Caco-2 (cell line): ENCODE measurements at regions not wholly inside any gene's neighbourhood (a gene's known extent, or its start where the extent isn't known, plus 50 kb on each side); places are given as distances from the start of the nearest gene placed in this dataset.

ENCODE experiments used
- BruUV-seq: library from RNA; stranded (reverse); fragments of 400-500 nt; replicated peaks from 2 replicates; lab custom pipeline; 2021; lab: Mats Ljungman, UMichigan
- CTCF ChIA-PET: fragments of 300-600 bp; sonication (Branson Sonifier 250); formaldehyde crosslinking; loops from one replicate; lab custom pipeline; 2022; ENCODE audit warnings: antibody characterized with exemption; lab: Charles Lee
- POLR2A ChIA-PET: fragments of 300-600 bp; sonication (Branson Sonifier 250); formaldehyde crosslinking; loops from one replicate; lab custom pipeline; 2022; ENCODE audit warnings: antibody characterized with exemption; lab: Charles Lee
- DNase-seq, 2 experiments: peaks; one replicate each; pipeline versions ENCODE4 v3.0.0 to v3.0.0-alpha.2; 2020 to 2022
- H3K27me3 ChIP-seq: replicated peaks from 2 replicates; pipeline ENCODE4 v1.6.0; 2011; ENCODE audit warnings: low read length; ENCODE audit not compliant: control insufficient read depth, insufficient read depth
- H3K36me3 ChIP-seq: 2 replicates; pipeline ENCODE4 v1.5.1; 2011; ENCODE audit warnings: low read length; ENCODE audit not compliant: control insufficient read depth, insufficient read depth
- H3K4me1 ChIP-seq: fragments of 250-450 bp; sonication (Bioruptor Pico); 2 replicates; pipeline ENCODE4 v1.5.1; 2020; ENCODE audit warnings: mild to moderate bottlenecking
- H3K4me3 ChIP-seq: 2 replicates; pipeline ENCODE4 v1.5.1; 2011; ENCODE audit warnings: low read depth, mild to moderate bottlenecking, control low read depth, low read length
- H3K9me3 ChIP-seq: fragments of 250-450 bp; sonication (Bioruptor Pico); 2 replicates; pipeline ENCODE4 v1.5.1; 2020; ENCODE audit warnings: mild to moderate bottlenecking, moderate library complexity
- H3K27ac Mint-ChIP-seq: one replicate; pipeline ENCODE4 v1.8.0; 2022; ENCODE audit warnings: mixed read lengths; ENCODE audit not compliant: unreplicated experiment
- H3K27me3 Mint-ChIP-seq: one replicate; pipeline ENCODE4 v1.8.0; 2022; ENCODE audit warnings: mixed read lengths; ENCODE audit not compliant: insufficient read depth, unreplicated experiment
- H3K36me3 Mint-ChIP-seq: one replicate; pipeline ENCODE4 v1.8.0; 2022; ENCODE audit warnings: mild to moderate bottlenecking, mixed read lengths; ENCODE audit not compliant: insufficient read depth, unreplicated experiment
- H3K4me1 Mint-ChIP-seq: one replicate; pipeline ENCODE4 v1.8.0; 2022; ENCODE audit warnings: low read depth, mixed read lengths; ENCODE audit not compliant: unreplicated experiment
- H3K4me3 Mint-ChIP-seq: one replicate; pipeline ENCODE4 v1.8.0; 2022; ENCODE audit warnings: mild to moderate bottlenecking, moderate library complexity, mixed read lengths; ENCODE audit not compliant: unreplicated experiment
- H3K9me3 Mint-ChIP-seq: one replicate; pipeline ENCODE4 v1.8.0; 2022; ENCODE audit warnings: mixed read lengths; ENCODE audit not compliant: unreplicated experiment
- intact Hi-C: fragments of 100-400 bp; cut with micrococcal nuclease; formaldehyde crosslinking; loops from one replicate; pipeline ENCODE4 v1.10.0; 2022; ENCODE audit not compliant: unreplicated experiment
- TF ChIP-seq, protein P1 (sequence below), 2 experiments: fragments of 200-600 bp in 1 of 2; IDR thresholded peaks; 1 replicate in 1 of 2; 2 replicates in 1 of 2; pipeline versions ENCODE4 v1.5.1 to v1.8.0; 2011 to 2022; ENCODE audit warnings: antibody characterized with exemption in 1 of 2, control low read depth in 1 of 2, inconsistent platforms in 1 of 2, low read depth in 1 of 2, low read length in 1 of 2, mild to moderate bottlenecking in 1 of 2, moderate library complexity in 1 of 2; ENCODE audit not compliant: insufficient read depth in 1 of 2, severe bottlenecking in 1 of 2, unreplicated experiment in 1 of 2

DNA sequence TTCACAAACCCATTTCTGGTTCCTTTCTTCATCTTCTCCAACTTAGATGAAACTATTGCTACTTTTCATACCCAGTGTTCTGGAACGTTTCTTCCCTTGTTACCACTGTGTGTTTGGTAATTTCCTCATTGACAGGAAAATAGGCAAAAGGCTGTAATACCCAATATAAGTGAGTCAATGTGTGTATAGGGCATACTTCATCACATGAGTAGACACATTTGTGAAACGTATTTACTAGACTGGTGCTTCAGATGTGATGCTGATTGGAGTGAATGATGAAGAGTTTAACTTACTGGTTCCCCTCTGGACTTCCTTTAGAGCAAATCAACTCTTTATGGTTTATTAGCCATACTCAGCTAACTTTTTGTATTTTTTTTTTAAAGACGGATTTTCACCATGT lies 195.1 kb upstream of the ATP6AP2 start:
- H3K4me1 Mint-ChIP-seq = no peaks in the 10 kb centered on the region
- H3K4me3 Mint-ChIP-seq = no peak overlapping the region
- ChIA-PET CTCF (no interaction called here), POLR2A (no interaction called here)
- H3K27ac Mint-ChIP-seq = no peak overlapping the region
- H3K27me3 Mint-ChIP-seq = no peaks in the 10 kb centered on the region
- Histone ChIP-seq H3K27me3 (no peaks in the 10 kb centered on the region), H3K4me3 (no peak overlapping the region), H3K36me3 (no peaks in the 10 kb centered on the region), H3K4me1 (no peaks in the 10 kb centered on the region), H3K9me3 (no peaks in the 10 kb centered on the region)
- BruUV-seq = no TSS peak
- TF ChIP-seq, protein P1, sequence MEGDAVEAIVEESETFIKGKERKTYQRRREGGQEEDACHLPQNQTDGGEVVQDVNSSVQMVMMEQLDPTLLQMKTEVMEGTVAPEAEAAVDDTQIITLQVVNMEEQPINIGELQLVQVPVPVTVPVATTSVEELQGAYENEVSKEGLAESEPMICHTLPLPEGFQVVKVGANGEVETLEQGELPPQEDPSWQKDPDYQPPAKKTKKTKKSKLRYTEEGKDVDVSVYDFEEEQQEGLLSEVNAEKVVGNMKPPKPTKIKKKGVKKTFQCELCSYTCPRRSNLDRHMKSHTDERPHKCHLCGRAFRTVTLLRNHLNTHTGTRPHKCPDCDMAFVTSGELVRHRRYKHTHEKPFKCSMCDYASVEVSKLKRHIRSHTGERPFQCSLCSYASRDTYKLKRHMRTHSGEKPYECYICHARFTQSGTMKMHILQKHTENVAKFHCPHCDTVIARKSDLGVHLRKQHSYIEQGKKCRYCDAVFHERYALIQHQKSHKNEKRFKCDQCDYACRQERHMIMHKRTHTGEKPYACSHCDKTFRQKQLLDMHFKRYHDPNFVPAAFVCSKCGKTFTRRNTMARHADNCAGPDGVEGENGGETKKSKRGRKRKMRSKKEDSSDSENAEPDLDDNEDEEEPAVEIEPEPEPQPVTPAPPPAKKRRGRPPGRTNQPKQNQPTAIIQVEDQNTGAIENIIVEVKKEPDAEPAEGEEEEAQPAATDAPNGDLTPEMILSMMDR (IDR thresholded peaks at IDR 0.05; ENCODE audit: insufficient read depth in 1 of 2, low read depth in 1 of 2, low read length in 1 of 2, severe bottlenecking in 1 of 2, unreplicated experiment in 1 of 2) = no peak
- DNase-seq = no peak
- H3K36me3 Mint-ChIP-seq = no peaks in the 10 kb centered on the region
- intact Hi-C loops = no loop called here
- no peaks in the 10 kb centered on the region for H3K9me3 Mint-ChIP-seq

DNA sequence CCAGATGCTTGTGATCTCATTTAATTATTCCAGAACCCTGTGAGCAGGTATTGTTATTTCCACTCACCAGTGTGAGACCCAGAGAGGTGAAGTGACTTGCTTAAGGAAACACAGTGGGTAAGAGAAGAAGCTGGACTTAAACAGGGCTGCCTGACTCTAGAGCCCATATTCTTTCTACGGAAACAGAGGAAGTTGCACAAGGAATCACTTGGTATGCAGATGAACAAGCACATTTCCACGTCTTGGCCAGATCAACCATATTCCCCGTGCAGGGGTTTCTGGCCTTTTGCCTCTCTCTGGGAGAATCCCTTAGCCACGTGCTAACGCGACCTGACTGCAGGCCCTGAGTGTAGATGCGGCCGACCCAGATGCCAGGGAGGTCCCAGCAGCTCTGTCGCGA lies 195.5 kb upstream of the ATP6AP2 start:
- Histone ChIP-seq H3K9me3 (no peaks in the 10 kb centered on the region), H3K4me3 (no peak overlapping the region), H3K36me3 (no peaks in the 10 kb centered on the region), H3K4me1 (no peaks in the 10 kb centered on the region), H3K27me3 (no peaks in the 10 kb centered on the region)
- intact Hi-C loops = no loop called here
- Mint-ChIP-seq H3K9me3 (no peaks in the 10 kb centered on the region), H3K27ac (no peak overlapping the region), H3K4me3 (no peak overlapping the region), H3K4me1 (no peaks in the 10 kb centered on the region), H3K36me3 (no peaks in the 10 kb centered on the region), H3K27me3 (no peaks in the 10 kb centered on the region)
- DNase-seq = no peak
- ChIA-PET POLR2A (no interaction called here), CTCF (no interaction called here)
- TF ChIP-seq, protein P1 (IDR thresholded peaks at IDR 0.05; ENCODE audit: insufficient read depth in 1 of 2, low read depth in 1 of 2, low read length in 1 of 2, severe bottlenecking in 1 of 2, unreplicated experiment in 1 of 2) = no peak
- no TSS peak for BruUV-seq

DNA sequence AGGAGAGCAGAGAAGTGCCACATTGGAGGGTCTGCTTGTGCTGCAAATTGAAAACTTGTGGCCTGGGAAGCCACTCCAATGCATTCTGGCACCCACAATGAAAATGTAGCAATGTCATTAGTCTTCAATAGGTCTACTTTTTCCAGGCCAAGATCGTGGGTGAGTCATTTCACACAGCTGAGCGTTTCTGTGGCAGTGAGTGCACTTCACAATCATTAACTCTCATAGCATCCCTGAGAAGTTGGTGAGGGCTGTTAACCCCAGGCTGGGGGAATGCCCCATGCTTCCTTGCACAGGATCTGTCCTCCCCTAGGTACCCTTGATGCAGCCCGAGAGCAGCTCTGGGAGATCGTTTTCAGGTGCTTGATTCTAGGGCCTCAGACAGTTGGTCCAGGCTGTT lies 196.8 kb upstream of the ATP6AP2 start:
- Histone ChIP-seq H3K4me1 (no peaks in the 10 kb centered on the region), H3K9me3 (no peaks in the 10 kb centered on the region), H3K4me3 (no peak overlapping the region), H3K27me3 (no peaks in the 10 kb centered on the region), H3K36me3 (no peaks in the 10 kb centered on the region)
- Mint-ChIP-seq H3K4me3 (no peak overlapping the region), H3K27me3 (no peaks in the 10 kb centered on the region), H3K9me3 (no peaks in the 10 kb centered on the region), H3K27ac (no peak overlapping the region), H3K36me3 (no peaks in the 10 kb centered on the region), H3K4me1 (no peaks in the 10 kb centered on the region)
- intact Hi-C loops = no loop called here
- DNase-seq = no peak
- TF ChIP-seq, protein P1 (IDR thresholded peaks at IDR 0.05; ENCODE audit: insufficient read depth in 1 of 2, low read depth in 1 of 2, low read length in 1 of 2, severe bottlenecking in 1 of 2, unreplicated experiment in 1 of 2) = no peak
- ChIA-PET CTCF (interaction anchor here (0.5 kb wide), 1 partner anchor 559 kb away, joined by 3 read pairs; no protein-coding TSS in a partner anchor), POLR2A (no interaction called here)
- no TSS peak for BruUV-seq
